ENCODE measurements at regions not wholly inside any gene's neighbourhood (a gene's known extent, or its start where the extent isn't known, plus 50 kb on each side); places are given as distances from the start of the nearest gene placed in this dataset.

DNA sequence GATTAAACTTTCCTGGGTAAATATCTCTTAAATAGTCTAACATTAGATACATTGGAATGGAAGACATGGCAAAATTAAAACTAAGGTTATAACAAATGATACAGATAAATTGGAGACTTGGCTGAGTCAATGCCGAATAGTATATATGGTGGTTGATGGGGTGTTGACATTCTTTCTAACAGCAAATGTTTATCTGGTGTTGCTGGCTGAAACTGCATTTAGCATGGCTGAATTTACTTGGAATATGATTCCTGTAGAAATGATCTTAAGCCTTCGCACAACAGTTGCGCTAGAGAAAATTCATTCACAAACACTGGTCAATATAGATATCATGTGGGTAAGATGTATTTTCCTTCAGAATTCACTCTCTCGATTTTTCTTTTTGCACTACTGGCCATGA is 646.0 kb upstream of the CXADR start:
- no peak for DNase-seq (ENCODE audit: insufficient read length, low spot score, missing footprints)
- no peaks in the 10 kb centered on the region for H3K9me3 ChIP-seq (ENCODE audit: low read depth, low read length)
- H4K20me1 ChIP-seq (ENCODE audit: insufficient read depth, low read length), result no peaks in the 10 kb centered on the region
- no peaks in the 10 kb centered on the region for H3K27me3 ChIP-seq (ENCODE audit: insufficient read depth, low read length)
- no peak overlapping the region for H2AFZ ChIP-seq (ENCODE audit: low read length)
- H3K79me2 ChIP-seq (ENCODE audit: insufficient read depth, low read length), result no peaks in the 10 kb centered on the region
- H3K4me3 ChIP-seq (ENCODE audit: insufficient read depth, low read length), result no peak overlapping the region
- no peaks in the 10 kb centered on the region for H3K36me3 ChIP-seq (ENCODE audit: insufficient read depth, low read length)
- H3K4me2 ChIP-seq (ENCODE audit: insufficient read depth, low read length), result no peak overlapping the region
- H3K4me1 ChIP-seq (ENCODE audit: insufficient read depth, low read length), result no peaks in the 10 kb centered on the region
- TF ChIP-seq, protein P1, sequence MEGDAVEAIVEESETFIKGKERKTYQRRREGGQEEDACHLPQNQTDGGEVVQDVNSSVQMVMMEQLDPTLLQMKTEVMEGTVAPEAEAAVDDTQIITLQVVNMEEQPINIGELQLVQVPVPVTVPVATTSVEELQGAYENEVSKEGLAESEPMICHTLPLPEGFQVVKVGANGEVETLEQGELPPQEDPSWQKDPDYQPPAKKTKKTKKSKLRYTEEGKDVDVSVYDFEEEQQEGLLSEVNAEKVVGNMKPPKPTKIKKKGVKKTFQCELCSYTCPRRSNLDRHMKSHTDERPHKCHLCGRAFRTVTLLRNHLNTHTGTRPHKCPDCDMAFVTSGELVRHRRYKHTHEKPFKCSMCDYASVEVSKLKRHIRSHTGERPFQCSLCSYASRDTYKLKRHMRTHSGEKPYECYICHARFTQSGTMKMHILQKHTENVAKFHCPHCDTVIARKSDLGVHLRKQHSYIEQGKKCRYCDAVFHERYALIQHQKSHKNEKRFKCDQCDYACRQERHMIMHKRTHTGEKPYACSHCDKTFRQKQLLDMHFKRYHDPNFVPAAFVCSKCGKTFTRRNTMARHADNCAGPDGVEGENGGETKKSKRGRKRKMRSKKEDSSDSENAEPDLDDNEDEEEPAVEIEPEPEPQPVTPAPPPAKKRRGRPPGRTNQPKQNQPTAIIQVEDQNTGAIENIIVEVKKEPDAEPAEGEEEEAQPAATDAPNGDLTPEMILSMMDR (IDR thresholded peaks at IDR 0.05; ENCODE audit: extremely low read depth, low read depth, low read length), result no peak
- H3K27ac ChIP-seq (ENCODE audit: low read depth, low read length), result no peak overlapping the region

DNA sequence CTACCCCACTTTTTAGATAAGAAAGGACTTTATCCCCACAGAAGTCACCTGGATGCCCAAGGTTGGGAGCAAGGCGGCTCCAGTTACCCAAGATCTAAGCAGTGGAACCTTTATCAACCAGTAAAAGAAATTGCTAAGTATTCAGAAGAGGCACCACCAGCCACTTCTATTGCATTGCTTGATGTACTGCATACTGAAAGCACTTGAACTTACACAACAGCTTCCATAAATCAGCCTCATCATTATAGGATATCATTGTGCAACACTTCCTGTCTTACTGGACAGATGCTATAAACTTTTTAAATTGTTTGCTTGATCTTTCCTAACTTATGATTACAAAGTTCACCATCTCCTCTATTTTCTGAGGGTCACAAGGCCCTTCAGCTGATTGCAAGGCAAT is 642.7 kb upstream of the CXADR start:
- DNase-seq (ENCODE audit: insufficient read length, low spot score, missing footprints), result no peak

DNA sequence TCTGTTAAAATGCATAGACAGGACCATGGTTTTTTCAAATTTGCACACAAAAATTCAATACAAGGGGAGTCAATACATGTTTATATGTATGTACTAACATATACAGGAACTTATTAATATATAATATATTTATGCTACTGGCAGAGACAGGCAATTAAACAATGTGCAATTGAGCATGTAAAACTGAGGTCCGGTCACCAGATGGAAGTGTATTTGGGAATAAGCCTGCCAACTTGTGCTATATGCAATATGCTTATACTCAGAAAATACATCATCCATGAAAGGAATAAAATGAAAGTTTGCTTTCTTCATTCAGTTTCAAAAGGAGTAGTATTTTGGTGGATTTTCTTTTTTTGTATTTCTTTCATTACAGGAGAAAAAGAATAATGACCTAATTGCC is 640.2 kb upstream of the CXADR start:
- H2AFZ ChIP-seq (ENCODE audit: low read length), result no peak overlapping the region
- H3K9me3 ChIP-seq (ENCODE audit: low read depth, low read length), result no peaks in the 10 kb centered on the region
- no peak for DNase-seq (ENCODE audit: insufficient read length, low spot score, missing footprints)
- H3K4me3 ChIP-seq (ENCODE audit: insufficient read depth, low read length), result no peak overlapping the region
- no peak overlapping the region for H3K4me2 ChIP-seq (ENCODE audit: insufficient read depth, low read length)
- H3K27me3 ChIP-seq (ENCODE audit: insufficient read depth, low read length), result no peaks in the 10 kb centered on the region
- H3K79me2 ChIP-seq (ENCODE audit: insufficient read depth, low read length), result no peaks in the 10 kb centered on the region
- H4K20me1 ChIP-seq (ENCODE audit: insufficient read depth, low read length), result no peaks in the 10 kb centered on the region
- H3K36me3 ChIP-seq (ENCODE audit: insufficient read depth, low read length), result no peaks in the 10 kb centered on the region
- no peaks in the 10 kb centered on the region for H3K4me1 ChIP-seq (ENCODE audit: insufficient read depth, low read length)
- TF ChIP-seq, protein P1 (IDR thresholded peaks at IDR 0.05; ENCODE audit: extremely low read depth, low read depth, low read length), result no peak
- H3K27ac ChIP-seq (ENCODE audit: low read depth, low read length), result no peak overlapping the region

More for the DNA sequence above, 642.7 kb upstream of the CXADR start:
- Histone ChIP-seq H3K9me3 (ENCODE audit: low read depth, low read length) (no peaks in the 10 kb centered on the region), H3K79me2 (ENCODE audit: insufficient read depth, low read length) (no peaks in the 10 kb centered on the region), H3K4me3 (ENCODE audit: insufficient read depth, low read length) (no peak overlapping the region), H3K36me3 (ENCODE audit: insufficient read depth, low read length) (no peaks in the 10 kb centered on the region), H4K20me1 (ENCODE audit: insufficient read depth, low read length) (no peaks in the 10 kb centered on the region), H3K4me2 (ENCODE audit: insufficient read depth, low read length) (no peak overlapping the region), H3K27ac (ENCODE audit: low read depth, low read length) (no peak overlapping the region), H3K27me3 (ENCODE audit: insufficient read depth, low read length) (no peaks in the 10 kb centered on the region), H2AFZ (ENCODE audit: low read length) (peak overlapping the region; percentile 35), H3K4me1 (ENCODE audit: insufficient read depth, low read length) (no peaks in the 10 kb centered on the region)
- TF ChIP-seq, protein P1 (IDR thresholded peaks at IDR 0.05; ENCODE audit: extremely low read depth, low read depth, low read length), result no peak

DNA sequence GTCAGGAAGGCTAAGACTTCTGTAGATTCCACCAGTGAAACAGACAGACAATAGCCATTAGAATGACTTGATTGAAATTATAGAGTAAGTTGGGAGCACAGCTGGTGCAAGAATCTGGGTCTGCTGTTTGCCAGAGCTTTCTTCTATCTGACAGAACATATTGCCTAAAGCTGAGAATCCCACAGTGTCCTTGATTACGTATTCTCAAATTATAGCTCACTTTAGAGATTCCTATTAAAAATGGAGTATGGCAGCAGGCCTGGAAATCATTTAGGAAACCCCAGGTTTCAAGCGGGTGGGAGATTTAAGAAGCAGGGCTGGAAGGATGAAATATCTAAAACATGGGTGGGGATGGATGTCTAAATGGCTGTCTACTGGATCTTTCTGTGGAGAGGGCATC is 639.7 kb upstream of the CXADR start:
- no peak overlapping the region for H3K4me2 ChIP-seq (ENCODE audit: insufficient read depth, low read length)
- H3K9me3 ChIP-seq (ENCODE audit: low read depth, low read length), result no peaks in the 10 kb centered on the region
- no peak overlapping the region for H3K27ac ChIP-seq (ENCODE audit: low read depth, low read length)
- TF ChIP-seq, protein P1 (IDR thresholded peaks at IDR 0.05; ENCODE audit: extremely low read depth, low read depth, low read length), result no peak
- no peaks in the 10 kb centered on the region for H3K4me1 ChIP-seq (ENCODE audit: insufficient read depth, low read length)
- no peak overlapping the region for H2AFZ ChIP-seq (ENCODE audit: low read length)
- no peak overlapping the region for H3K4me3 ChIP-seq (ENCODE audit: insufficient read depth, low read length)
- H3K36me3 ChIP-seq (ENCODE audit: insufficient read depth, low read length), result no peaks in the 10 kb centered on the region
- no peak for DNase-seq (ENCODE audit: insufficient read length, low spot score, missing footprints)
- H4K20me1 ChIP-seq (ENCODE audit: insufficient read depth, low read length), result no peaks in the 10 kb centered on the region
- no peaks in the 10 kb centered on the region for H3K79me2 ChIP-seq (ENCODE audit: insufficient read depth, low read length)
- no peaks in the 10 kb centered on the region for H3K27me3 ChIP-seq (ENCODE audit: insufficient read depth, low read length)
